NB4 (cell line): ENCODE measurements at regions not wholly inside any gene's neighbourhood (a gene's known extent, or its start where the extent isn't known, plus 50 kb on each side); places are given as distances from the start of the nearest gene placed in this dataset.

Experiments
- POLR2A ChIP-seq: IDR thresholded peaks from 2 replicates; pipeline ENCODE4 v1.6.1; 2011; ENCODE audit warnings: mild to moderate bottlenecking; ENCODE audit not compliant: insufficient read length; ENCODE audit errors: extremely low read depth
- TF ChIP-seq, protein P1 (sequence below): IDR thresholded peaks from one replicate; pipeline ENCODE4 v1.5.1; 2012; ENCODE audit warnings: low read depth, low read length

DNA sequence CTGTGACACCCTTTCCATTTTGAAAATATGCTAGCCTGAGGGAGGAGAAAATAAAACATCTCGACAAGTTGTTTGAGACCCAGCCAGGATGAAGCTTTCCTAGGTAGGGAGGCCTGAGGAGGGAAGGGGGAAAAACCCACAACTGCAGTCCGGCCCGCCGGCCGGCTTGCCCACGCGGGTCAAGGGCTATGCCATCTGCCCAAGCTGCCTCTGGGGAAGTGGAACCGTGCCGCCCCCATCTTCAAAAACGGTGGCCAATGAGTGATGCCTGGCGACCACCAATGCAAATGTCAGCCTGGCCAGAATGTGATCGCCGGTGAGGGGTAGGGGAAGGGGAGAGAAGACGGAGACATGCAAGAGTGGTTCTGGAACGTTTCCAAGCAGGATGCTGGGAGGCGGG is 263.5 kb upstream of the ALG10B start:
- TF ChIP-seq POLR2A: no peak
- TF ChIP-seq, protein P1, sequence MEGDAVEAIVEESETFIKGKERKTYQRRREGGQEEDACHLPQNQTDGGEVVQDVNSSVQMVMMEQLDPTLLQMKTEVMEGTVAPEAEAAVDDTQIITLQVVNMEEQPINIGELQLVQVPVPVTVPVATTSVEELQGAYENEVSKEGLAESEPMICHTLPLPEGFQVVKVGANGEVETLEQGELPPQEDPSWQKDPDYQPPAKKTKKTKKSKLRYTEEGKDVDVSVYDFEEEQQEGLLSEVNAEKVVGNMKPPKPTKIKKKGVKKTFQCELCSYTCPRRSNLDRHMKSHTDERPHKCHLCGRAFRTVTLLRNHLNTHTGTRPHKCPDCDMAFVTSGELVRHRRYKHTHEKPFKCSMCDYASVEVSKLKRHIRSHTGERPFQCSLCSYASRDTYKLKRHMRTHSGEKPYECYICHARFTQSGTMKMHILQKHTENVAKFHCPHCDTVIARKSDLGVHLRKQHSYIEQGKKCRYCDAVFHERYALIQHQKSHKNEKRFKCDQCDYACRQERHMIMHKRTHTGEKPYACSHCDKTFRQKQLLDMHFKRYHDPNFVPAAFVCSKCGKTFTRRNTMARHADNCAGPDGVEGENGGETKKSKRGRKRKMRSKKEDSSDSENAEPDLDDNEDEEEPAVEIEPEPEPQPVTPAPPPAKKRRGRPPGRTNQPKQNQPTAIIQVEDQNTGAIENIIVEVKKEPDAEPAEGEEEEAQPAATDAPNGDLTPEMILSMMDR: no peak
